Prostate gland (tissue), 2 donors: ENCODE measurements at regions not wholly inside any gene's neighbourhood (a gene's known extent, or its start where the extent isn't known, plus 50 kb on each side); places are given as distances from the start of the nearest gene placed in this dataset.

Experiments used
- DNase-seq: peaks from one replicate; pipeline ENCODE4 v3.0.0-alpha.2; 2019; ENCODE audit warnings: low spot score
- H3K27ac ChIP-seq, 2 donors: fragments of 200-600 bp; sonication (generic); 2 replicates each; pipeline ENCODE4 v1.5.1; 2017 to 2019
- H3K27me3 ChIP-seq: fragments of 200-600 bp; sonication (generic); replicated peaks from 2 replicates; pipeline ENCODE4 v1.5.1; 2019; ENCODE audit not compliant: insufficient read depth
- H3K36me3 ChIP-seq, 2 donors: fragments of 200-600 bp; sonication (generic); 1 replicate in 1 of 2; 2 replicates in 1 of 2; pipeline versions ENCODE4 v1.5.1 to v1.8.1; 2017 to 2019
- H3K4me1 ChIP-seq: fragments of 200-600 bp; sonication (generic); replicated peaks from 2 replicates; pipeline ENCODE4 v1.5.1; 2019
- H3K4me3 ChIP-seq, 2 donors: fragments of 200-600 bp; sonication (generic); 2 replicates each; pipeline ENCODE4 v1.5.1; 2017 to 2019
- H3K9me3 ChIP-seq: fragments of 200-600 bp; sonication (generic); 2 replicates; pipeline ENCODE4 v1.5.1; 2017
- POLR2A ChIP-seq: fragments of 450-650 bp; IDR thresholded peaks from one replicate; pipeline ENCODE4 v1.6.1; 2016; ENCODE audit warnings: antibody characterized with exemption, mild to moderate bottlenecking
- POLR2AphosphoS5 ChIP-seq: sonication (generic); formaldehyde crosslinking; IDR thresholded peaks from one replicate; pipeline ENCODE4 v1.6.1; 2017; ENCODE audit warnings: antibody characterized with exemption
- WGBS: methylation state at CpG from one replicate; pipeline ENCODE4 v1.1.5; 2018; 5-methylcytosine and 5-hydroxymethylcytosine counted together
- intact Hi-C: fragments of 100-400 bp; cut with DNase I; formaldehyde crosslinking; loops from one replicate; pipeline ENCODE4 v1.14.2; 2022
- TF ChIP-seq, protein P1 (sequence below), 4 experiments: fragments of 200-600 bp in 2 of 4; fragments of 450-650 bp in 2 of 4; sonication (generic) in 2 of 4; IDR thresholded peaks; 1 replicate in 3 of 4; 2 replicates in 1 of 4; pipeline ENCODE4 v1.5.1; 2016 to 2019; ENCODE audit warnings: antibody characterized with exemption in 4 of 4, mild to moderate bottlenecking in 2 of 4, moderate library complexity in 2 of 4

DNA sequence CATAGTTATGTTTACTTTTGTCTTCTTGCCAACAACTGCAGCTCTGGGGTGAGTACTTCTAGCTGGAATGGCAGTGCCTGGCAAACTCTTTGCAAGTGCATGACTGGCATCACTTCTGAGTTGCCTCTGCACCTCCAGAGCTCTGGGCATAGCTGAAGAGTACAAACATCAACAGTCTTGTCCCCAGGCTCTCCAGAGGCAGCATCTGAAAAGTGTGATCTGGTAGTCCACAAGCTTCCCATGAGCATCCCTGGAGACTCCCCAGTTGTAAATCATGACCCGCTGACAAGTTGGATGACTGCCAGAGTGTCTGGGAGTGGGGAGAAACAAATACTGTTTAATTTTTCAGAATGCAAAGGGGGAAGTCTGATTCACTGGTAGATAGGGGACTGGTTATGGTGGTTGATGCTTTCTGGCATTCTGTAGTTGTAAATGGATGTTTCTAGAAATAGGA, 138.9 kb upstream of the CDK13 start:
- no peak overlapping the region for H3K27ac ChIP-seq
- DNase-seq: no peak
- H3K9me3 ChIP-seq: no peaks in the 10 kb centered on the region

DNA sequence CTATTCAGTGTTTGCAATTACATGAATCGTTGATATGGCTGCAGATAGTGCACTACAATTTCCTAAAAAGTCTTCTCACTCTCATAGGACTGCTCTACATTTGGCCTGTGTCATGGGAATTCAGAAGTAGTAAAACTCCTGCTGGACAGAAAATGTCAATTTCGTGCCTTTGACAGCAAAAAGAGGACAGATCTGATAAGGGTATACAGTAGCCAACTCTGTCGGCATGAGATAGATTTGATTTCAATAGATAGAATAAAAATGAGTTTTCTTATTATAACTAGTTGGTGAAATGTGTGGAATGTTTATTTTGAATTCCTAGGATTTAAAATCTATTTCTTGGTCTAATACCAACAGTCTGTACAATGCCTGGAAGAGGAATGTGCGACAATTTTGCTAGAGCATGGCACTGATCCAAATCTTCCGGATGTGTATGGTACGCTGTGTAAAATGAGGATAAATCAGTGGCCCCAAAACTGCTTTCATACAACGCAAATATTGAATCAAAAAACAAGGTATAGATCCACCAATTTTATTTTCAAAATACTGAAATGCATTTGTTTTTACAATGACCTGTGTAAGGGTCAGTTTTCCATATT, 133.5 kb upstream of the CDK13 start:
- WGBS: 20% methylated on average over 7 of the region's 7 CpGs
- no peak for DNase-seq

More for the DNA sequence above, 138.9 kb upstream of the CDK13 start:
- WGBS: 41% methylated on average over 1 of the region's 1 CpG
- H3K27me3 ChIP-seq: no peaks in the 10 kb centered on the region
- no peaks in the 10 kb centered on the region for H3K36me3 ChIP-seq
- H3K4me3 ChIP-seq: no peak overlapping the region
- intact Hi-C loops: no loop called here
- no peaks in the 10 kb centered on the region for H3K4me1 ChIP-seq
- TF ChIP-seq POLR2A (no peak), POLR2AphosphoS5 (no peak)
- TF ChIP-seq, protein P1, sequence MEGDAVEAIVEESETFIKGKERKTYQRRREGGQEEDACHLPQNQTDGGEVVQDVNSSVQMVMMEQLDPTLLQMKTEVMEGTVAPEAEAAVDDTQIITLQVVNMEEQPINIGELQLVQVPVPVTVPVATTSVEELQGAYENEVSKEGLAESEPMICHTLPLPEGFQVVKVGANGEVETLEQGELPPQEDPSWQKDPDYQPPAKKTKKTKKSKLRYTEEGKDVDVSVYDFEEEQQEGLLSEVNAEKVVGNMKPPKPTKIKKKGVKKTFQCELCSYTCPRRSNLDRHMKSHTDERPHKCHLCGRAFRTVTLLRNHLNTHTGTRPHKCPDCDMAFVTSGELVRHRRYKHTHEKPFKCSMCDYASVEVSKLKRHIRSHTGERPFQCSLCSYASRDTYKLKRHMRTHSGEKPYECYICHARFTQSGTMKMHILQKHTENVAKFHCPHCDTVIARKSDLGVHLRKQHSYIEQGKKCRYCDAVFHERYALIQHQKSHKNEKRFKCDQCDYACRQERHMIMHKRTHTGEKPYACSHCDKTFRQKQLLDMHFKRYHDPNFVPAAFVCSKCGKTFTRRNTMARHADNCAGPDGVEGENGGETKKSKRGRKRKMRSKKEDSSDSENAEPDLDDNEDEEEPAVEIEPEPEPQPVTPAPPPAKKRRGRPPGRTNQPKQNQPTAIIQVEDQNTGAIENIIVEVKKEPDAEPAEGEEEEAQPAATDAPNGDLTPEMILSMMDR (IDR thresholded peaks at IDR 0.05): no peak

DNA sequence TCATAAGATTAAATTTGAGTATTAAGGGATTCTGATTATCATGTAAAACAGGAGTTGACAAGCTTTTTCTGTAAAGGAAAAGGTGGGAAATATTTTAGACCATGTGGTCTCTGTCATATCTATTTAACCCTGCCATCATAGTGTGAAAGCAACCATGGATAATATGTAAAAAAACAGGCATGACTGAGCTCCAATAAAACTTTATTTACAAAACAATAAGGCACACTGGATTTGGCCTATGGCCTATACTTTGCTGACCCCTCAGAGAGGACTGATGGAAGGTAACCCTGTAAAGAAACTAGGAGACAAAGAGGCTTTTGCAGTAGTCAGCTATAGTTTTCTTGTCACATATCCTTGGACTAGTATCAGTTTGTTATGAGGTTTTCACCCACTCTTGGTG, 130.5 kb upstream of the CDK13 start:
- no peak overlapping the region for H3K27ac ChIP-seq
- DNase-seq: no peak
- H3K4me3 ChIP-seq: no peak overlapping the region
- H3K27me3 ChIP-seq: no peaks in the 10 kb centered on the region
- H3K9me3 ChIP-seq: no peaks in the 10 kb centered on the region
- intact Hi-C loops: no loop called here
- no peaks in the 10 kb centered on the region for H3K36me3 ChIP-seq
- H3K4me1 ChIP-seq: no peaks in the 10 kb centered on the region
- TF ChIP-seq, protein P1 (IDR thresholded peaks at IDR 0.05): no peak
- no peak for TF ChIP-seq POLR2AphosphoS5
- no peak for TF ChIP-seq POLR2A

More for the DNA sequence above, 133.5 kb upstream of the CDK13 start:
- H3K36me3 ChIP-seq: no peaks in the 10 kb centered on the region
- H3K27me3 ChIP-seq: no peaks in the 10 kb centered on the region
- H3K4me3 ChIP-seq: no peak overlapping the region
- intact Hi-C loops: no loop called here
- TF ChIP-seq POLR2AphosphoS5 (no peak), POLR2A (no peak)
- TF ChIP-seq, protein P1 (IDR thresholded peaks at IDR 0.05): no peak
- H3K4me1 ChIP-seq: no peaks in the 10 kb centered on the region
- H3K9me3 ChIP-seq: no peaks in the 10 kb centered on the region
- no peak overlapping the region for H3K27ac ChIP-seq

DNA sequence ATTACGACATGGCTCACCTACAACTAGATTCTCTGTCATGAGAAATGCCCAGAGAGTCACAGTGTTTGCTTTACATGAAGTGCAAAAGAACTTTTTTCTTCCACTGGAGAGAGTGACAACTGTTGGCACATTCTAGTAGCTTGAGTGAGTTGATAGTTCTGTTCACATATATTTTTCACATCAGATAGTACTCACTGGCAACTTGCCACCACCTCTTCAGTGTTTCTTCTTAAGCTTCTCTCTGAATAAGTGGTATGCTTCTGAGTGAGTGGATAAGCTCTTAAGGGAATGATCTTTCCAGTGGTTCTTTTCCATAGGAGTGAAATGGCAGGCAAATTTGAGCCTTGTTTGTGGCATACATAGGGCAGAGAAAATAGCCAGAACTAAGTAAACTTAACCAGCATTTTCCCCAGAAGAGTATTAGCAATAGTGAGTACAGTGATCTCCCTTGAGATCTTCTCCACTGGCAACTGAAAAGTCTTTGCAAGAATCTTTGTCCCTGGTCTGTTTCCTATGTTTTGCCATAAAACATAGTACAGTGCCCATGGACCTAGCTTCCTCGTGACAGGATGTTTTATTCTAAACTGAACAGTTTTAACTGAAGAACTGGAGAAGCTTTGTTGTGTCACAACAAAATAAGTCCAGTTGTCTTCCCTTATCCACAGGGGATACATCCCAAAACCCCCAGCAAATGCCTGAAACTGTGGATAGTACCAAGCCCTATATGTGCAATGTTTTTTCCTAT, 125.4 kb upstream of the CDK13 start:
- no peak for DNase-seq
- H3K4me1 ChIP-seq: no peaks in the 10 kb centered on the region
- no peaks in the 10 kb centered on the region for H3K36me3 ChIP-seq
- TF ChIP-seq, protein P1 (IDR thresholded peaks at IDR 0.05): no peak
- TF ChIP-seq POLR2AphosphoS5 (no peak), POLR2A (no peak)
- 74% methylated on average over 2 of the region's 2 CpGs for WGBS
- intact Hi-C loops: no loop called here
- H3K9me3 ChIP-seq: no peaks in the 10 kb centered on the region
- no peak overlapping the region for H3K27ac ChIP-seq
- H3K4me3 ChIP-seq: no peak overlapping the region
- H3K27me3 ChIP-seq: no peaks in the 10 kb centered on the region
